IMR-90 (cell line): ENCODE measurements at regions not wholly inside any gene's neighbourhood (a gene's known extent, or its start where the extent isn't known, plus 50 kb on each side); places are given as distances from the start of the nearest gene placed in this dataset.

Experiments used
- ATAC-seq: fragments of 200-7000 bp; cut with Tn5 transposase; 2 replicates; pipeline ENCODE4 v1.9.1; 2020; ENCODE audit warnings: low read depth, mild to moderate bottlenecking, moderate library complexity
- BruUV-seq: library from RNA; stranded (reverse); fragments of 400-500 nt; replicated peaks from 2 replicates; lab custom pipeline; 2021; lab: Mats Ljungman, UMichigan
- CTCF ChIA-PET: fragments of 300-600 bp; formaldehyde crosslinking; extraction: SDS; loops from one replicate; lab custom pipeline; 2021; ENCODE audit warnings: antibody characterized with exemption; lab: Yijun Ruan, JAX
- POLR2A ChIA-PET: fragments of 300-600 bp; sonication (Branson Sonifier 250); formaldehyde crosslinking; loops from one replicate; lab custom pipeline; 2022; ENCODE audit warnings: antibody characterized with exemption; ENCODE audit not compliant: unreplicated experiment; lab: Charles Lee
- DNase-seq: peaks from one replicate; pipeline ENCODE4 v3.0.0; 2013
- H2AFZ ChIP-seq: replicated peaks from 2 replicates; pipeline ENCODE3; 2013; ENCODE audit warnings: low read length, mild to moderate bottlenecking; ENCODE audit not compliant: poor library complexity
- H2AK5ac ChIP-seq: 2 replicates; pipeline ENCODE4 v1.6.1; 2013; ENCODE audit warnings: low read depth, low read length, inconsistent platforms
- H2AK9ac ChIP-seq: replicated peaks from 2 replicates; pipeline ENCODE3; 2013; ENCODE audit warnings: mild to moderate bottlenecking, low read depth, low read length, moderate library complexity; ENCODE audit not compliant: poor library complexity
- H2BK120ac ChIP-seq: 2 replicates; pipeline ENCODE4 v1.6.1; 2013; ENCODE audit warnings: low read depth, low read length, inconsistent platforms
- H2BK15ac ChIP-seq: 3 replicates; pipeline ENCODE4 v1.6.1; 2013; ENCODE audit warnings: low read depth, low read length, inconsistent platforms
- H2BK20ac ChIP-seq: 2 replicates; pipeline ENCODE4 v1.6.1; 2013; ENCODE audit warnings: low read depth, mild to moderate bottlenecking, inconsistent platforms, low read length, moderate library complexity
- H2BK5ac ChIP-seq: 2 replicates; pipeline ENCODE4 v1.6.1; 2013; ENCODE audit warnings: mild to moderate bottlenecking, low read depth, low read length, inconsistent platforms; ENCODE audit not compliant: poor library complexity, severe bottlenecking
- H3K14ac ChIP-seq: replicated peaks from 2 replicates; pipeline ENCODE4 v1.6.1; 2013; ENCODE audit warnings: low read depth, low read length, inconsistent platforms
- H3K18ac ChIP-seq: 2 replicates; pipeline ENCODE4 v1.6.1; 2013; ENCODE audit warnings: low read depth, low read length, control low read depth
- H3K23ac ChIP-seq: 2 replicates; pipeline ENCODE4 v1.6.1; 2013; ENCODE audit warnings: low read depth, low read length, inconsistent platforms
- H3K27ac ChIP-seq: 2 replicates; pipeline ENCODE4 v1.5.1; 2013; ENCODE audit warnings: mild to moderate bottlenecking, control low read depth, low read length; ENCODE audit not compliant: insufficient read depth
- H3K27me3 ChIP-seq: 2 replicates; pipeline ENCODE4 v1.6.1; 2013; ENCODE audit warnings: low read length; ENCODE audit not compliant: control insufficient read depth, insufficient read depth
- H3K36me3 ChIP-seq: 2 replicates; pipeline ENCODE4 v1.6.1; 2013; ENCODE audit warnings: low read length, mixed read lengths; ENCODE audit not compliant: control insufficient read depth, insufficient read depth
- H3K4ac ChIP-seq: 2 replicates; pipeline ENCODE4 v1.6.1; 2013; ENCODE audit warnings: low read depth, low read length, inconsistent platforms
- H3K4me1 ChIP-seq: 2 replicates; pipeline ENCODE4 v1.6.1; 2013; ENCODE audit warnings: low read length, mixed read lengths; ENCODE audit not compliant: control insufficient read depth, insufficient read depth
- H3K4me2 ChIP-seq: 2 replicates; pipeline ENCODE4 v1.6.1; 2013; ENCODE audit warnings: low read depth, mild to moderate bottlenecking, control low read depth, low read length, moderate library complexity
- H3K4me3 ChIP-seq: 2 replicates; pipeline ENCODE4 v1.5.1; 2013; ENCODE audit warnings: low read depth, mild to moderate bottlenecking, control low read depth, low read length, moderate library complexity; ENCODE audit not compliant: insufficient read depth
- H3K56ac ChIP-seq: 2 replicates; pipeline ENCODE4 v1.6.1; 2013; ENCODE audit warnings: low read length, inconsistent platforms; ENCODE audit not compliant: insufficient read depth; ENCODE audit errors: extremely low read depth
- H3K79me1 ChIP-seq, 2 experiments: 2 replicates each; pipeline ENCODE4 v1.6.1; 2013; ENCODE audit warnings: low read length in 2 of 2, inconsistent platforms in 1 of 2, low read depth in 1 of 2
- H3K9ac ChIP-seq: 2 replicates; pipeline ENCODE4 v1.6.1; 2013; ENCODE audit warnings: low read depth, low read length, control low read depth
- H3K9me1 ChIP-seq: 2 replicates; pipeline ENCODE4 v1.6.1; 2013; ENCODE audit warnings: low read length, inconsistent platforms; ENCODE audit not compliant: insufficient read depth
- H3K9me3 ChIP-seq: 2 replicates; pipeline ENCODE4 v1.6.1; 2013; ENCODE audit warnings: low read length; ENCODE audit not compliant: control insufficient read depth, insufficient read depth
- H4K20me1 ChIP-seq: 2 replicates; pipeline ENCODE4 v1.6.1; 2013; ENCODE audit warnings: low read length, inconsistent platforms; ENCODE audit not compliant: insufficient read depth
- H4K5ac ChIP-seq: 2 replicates; pipeline ENCODE4 v1.6.1; 2013; ENCODE audit warnings: mild to moderate bottlenecking, low read depth, low read length, control low read depth
- H4K8ac ChIP-seq, 2 experiments: 2 replicates each; pipeline ENCODE4 v1.6.1; 2013; ENCODE audit warnings: low read depth in 2 of 2, low read length in 2 of 2, control low read depth in 1 of 2, inconsistent platforms in 1 of 2
- H4K91ac ChIP-seq: 2 replicates; pipeline ENCODE4 v1.6.1; 2013; ENCODE audit warnings: low read depth, low read length, inconsistent platforms; ENCODE audit not compliant: insufficient read depth
- BHLHE40 ChIP-seq: fragments of 150-350 bp; IDR thresholded peaks from 2 replicates; pipeline ENCODE4 v1.6.1; 2016; ENCODE audit warnings: mild to moderate bottlenecking, low read depth, low read length
- CEBPB ChIP-seq: IDR thresholded peaks from 2 replicates; pipeline ENCODE4 v1.6.1; 2012; ENCODE audit warnings: low read depth, low read length, improper control_type of control experiment
- FOS ChIP-seq: fragments of 150-350 bp; IDR thresholded peaks from 2 replicates; pipeline ENCODE4 v1.6.1; 2016; ENCODE audit warnings: low read depth, low read length
- MAFK ChIP-seq: IDR thresholded peaks from 2 replicates; pipeline ENCODE4 v1.6.1; 2012; ENCODE audit warnings: low read depth, low read length, improper control_type of control experiment
- MAZ ChIP-seq: IDR thresholded peaks from 2 replicates; pipeline ENCODE4 v1.6.1; 2012; ENCODE audit warnings: low read depth, mild to moderate bottlenecking, low read length, improper control_type of control experiment, moderate library complexity, borderline replicate concordance
- NFE2L2 ChIP-seq: fragments of 150-350 bp; IDR thresholded peaks from 2 replicates; pipeline ENCODE4 v1.6.1; 2016; ENCODE audit warnings: low read depth, mild to moderate bottlenecking, low read length
- POLR2A ChIP-seq: IDR thresholded peaks from 2 replicates; pipeline ENCODE4 v1.6.1; 2012; ENCODE audit warnings: mild to moderate bottlenecking, low read depth, low read length
- RAD21 ChIP-seq: IDR thresholded peaks from 2 replicates; pipeline ENCODE4 v1.6.1; 2012; ENCODE audit warnings: low read length, improper control_type of control experiment
- SMC3 ChIP-seq: fragments of 150-350 bp; IDR thresholded peaks from 2 replicates; pipeline ENCODE4 v1.6.1; 2016; ENCODE audit warnings: low read depth, mild to moderate bottlenecking, antibody characterized with exemption, low read length, moderate library complexity
- WGBS, 2 experiments: methylation state at CpG; one replicate each; pipeline versions ENCODE4 v1.1.5 to v1.1.7; 2013; ENCODE audit warnings: missing lambda C conversion rate in 2 of 2; ENCODE audit not compliant: insufficient read length in 1 of 2; ENCODE audit errors: extremely low coverage in 2 of 2; 5-methylcytosine and 5-hydroxymethylcytosine counted together
- dilution Hi-C: fragments of 300-500 bp; cut with HindIII; formaldehyde crosslinking; loops from one replicate; pipeline ENCODE4 v1.14.3; 2018; ENCODE audit warnings: low sequenced_read_pairs; ENCODE audit not compliant: unreplicated experiment
- in situ Hi-C: fragments of 300-500 bp; cut with MboI; formaldehyde crosslinking; loops from 3 replicates; pipeline ENCODE4 v1.14.3; 2019; ENCODE audit warnings: low sequenced_read_pairs, inconsistent platforms, mixed read lengths
- intact Hi-C: fragments of 100-400 bp; cut with micrococcal nuclease; formaldehyde crosslinking; loops from 2 replicates; pipeline ENCODE4 v1.10.0; 2022
- TF ChIP-seq, protein P1 (sequence below): conservative IDR thresholded peaks from 2 replicates; pipeline ENCODE4 v1.5.1; 2012; ENCODE audit warnings: mild to moderate bottlenecking, low read depth, low read length, improper control_type of control experiment
- TF ChIP-seq, protein P2 (sequence below): fragments of 150-350 bp; IDR thresholded peaks from 2 replicates; pipeline ENCODE4 v1.6.1; 2017; ENCODE audit warnings: mild to moderate bottlenecking, antibody characterized with exemption, low read length, low read depth

DNA sequence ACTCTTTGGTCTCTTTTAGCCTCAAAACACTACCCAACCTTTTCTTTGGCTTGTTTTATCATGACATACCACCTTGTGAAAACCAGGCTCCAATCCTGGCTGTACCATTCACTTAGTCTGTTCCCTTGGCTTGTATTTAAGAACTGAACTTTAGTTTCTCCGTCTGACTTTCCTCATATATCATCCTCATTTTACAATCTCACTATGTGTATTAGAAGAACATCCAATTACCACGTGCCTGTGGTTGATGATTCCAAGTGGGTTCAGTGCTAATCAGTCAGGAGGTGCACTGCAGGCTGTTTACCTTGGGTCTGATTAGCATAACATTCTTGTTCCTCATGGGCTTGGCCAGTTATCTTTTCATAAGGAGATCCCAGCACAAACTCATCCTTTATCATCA is 144.8 kb upstream of the KLF14 start:
- no peak overlapping the region for H2AK9ac ChIP-seq
- H3K36me3 ChIP-seq, result peaks cover 74% of the 10 kb centered on the region
- peaks cover 34% of the 10 kb centered on the region for H3K4me1 ChIP-seq
- peaks cover 92% of the 10 kb centered on the region for H4K20me1 ChIP-seq
- no peak overlapping the region for H3K9ac ChIP-seq
- BruUV-seq, result no TSS peak
- peak overlapping the region; percentile 17 for H3K14ac ChIP-seq
- peaks cover 36 to 79% of the 10 kb centered on the region in 2 experiments for H3K79me1 ChIP-seq
- 0 out of 2 replicates have a peak overlapping the region, but pooled peaks have one; percentile 21 for H2BK120ac ChIP-seq
- peak overlapping the region; percentile 69; the same call in 1 of the 2 replicates for H3K27ac ChIP-seq
- peaks cover 34% of the 10 kb centered on the region for H3K9me1 ChIP-seq
- H4K8ac ChIP-seq, result peak overlapping the region in 1 of 2 experiments; percentile 35; a peak in 2 of 4 replicates
- CTCF ChIA-PET, result no interaction called here
- H2BK15ac ChIP-seq, result no peak overlapping the region
- H3K56ac ChIP-seq, result peak overlapping the region; percentile 31; the same call in 1 of the 2 replicates
- no peaks in the 10 kb centered on the region for H3K9me3 ChIP-seq
- peak overlapping the region; percentile 79 for H2BK5ac ChIP-seq
- TF ChIP-seq MAFK (no peak), NFE2L2 (no peak), SMC3 (no peak), MAZ (no peak), CEBPB (no peak), RAD21 (no peak), POLR2A (0 out of 2 replicates have a peak, but pooled peaks have one; percentile 17), FOS (no peak), BHLHE40 (peak; percentile 60)
- TF ChIP-seq, protein P1, sequence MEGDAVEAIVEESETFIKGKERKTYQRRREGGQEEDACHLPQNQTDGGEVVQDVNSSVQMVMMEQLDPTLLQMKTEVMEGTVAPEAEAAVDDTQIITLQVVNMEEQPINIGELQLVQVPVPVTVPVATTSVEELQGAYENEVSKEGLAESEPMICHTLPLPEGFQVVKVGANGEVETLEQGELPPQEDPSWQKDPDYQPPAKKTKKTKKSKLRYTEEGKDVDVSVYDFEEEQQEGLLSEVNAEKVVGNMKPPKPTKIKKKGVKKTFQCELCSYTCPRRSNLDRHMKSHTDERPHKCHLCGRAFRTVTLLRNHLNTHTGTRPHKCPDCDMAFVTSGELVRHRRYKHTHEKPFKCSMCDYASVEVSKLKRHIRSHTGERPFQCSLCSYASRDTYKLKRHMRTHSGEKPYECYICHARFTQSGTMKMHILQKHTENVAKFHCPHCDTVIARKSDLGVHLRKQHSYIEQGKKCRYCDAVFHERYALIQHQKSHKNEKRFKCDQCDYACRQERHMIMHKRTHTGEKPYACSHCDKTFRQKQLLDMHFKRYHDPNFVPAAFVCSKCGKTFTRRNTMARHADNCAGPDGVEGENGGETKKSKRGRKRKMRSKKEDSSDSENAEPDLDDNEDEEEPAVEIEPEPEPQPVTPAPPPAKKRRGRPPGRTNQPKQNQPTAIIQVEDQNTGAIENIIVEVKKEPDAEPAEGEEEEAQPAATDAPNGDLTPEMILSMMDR, result no peak
- TF ChIP-seq, protein P2, sequence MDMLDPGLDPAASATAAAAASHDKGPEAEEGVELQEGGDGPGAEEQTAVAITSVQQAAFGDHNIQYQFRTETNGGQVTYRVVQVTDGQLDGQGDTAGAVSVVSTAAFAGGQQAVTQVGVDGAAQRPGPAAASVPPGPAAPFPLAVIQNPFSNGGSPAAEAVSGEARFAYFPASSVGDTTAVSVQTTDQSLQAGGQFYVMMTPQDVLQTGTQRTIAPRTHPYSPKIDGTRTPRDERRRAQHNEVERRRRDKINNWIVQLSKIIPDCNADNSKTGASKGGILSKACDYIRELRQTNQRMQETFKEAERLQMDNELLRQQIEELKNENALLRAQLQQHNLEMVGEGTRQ, result no peak
- no peak overlapping the region for H4K91ac ChIP-seq
- peak overlapping the region; percentile 61 for H3K23ac ChIP-seq
- H3K4ac ChIP-seq, result peak overlapping the region; percentile 43
- no peaks in the 10 kb centered on the region for H3K27me3 ChIP-seq
- no peak overlapping the region for H2BK20ac ChIP-seq
- no peak overlapping the region for H3K4me2 ChIP-seq
- DNase-seq (peak; percentile 52), ATAC-seq (no peak)
- H3K4me3 ChIP-seq, result no peak overlapping the region
- in situ Hi-C loops, result no loop called here
- H3K18ac ChIP-seq, result peak overlapping the region; percentile 39; the same call in 1 of the 2 replicates
- WGBS, 2 experiments, result no CpG with 5 or more reads among the region's 2 CpGs
- no peak overlapping the region for H2AFZ ChIP-seq
- intact Hi-C loops, result no loop called here
- POLR2A ChIA-PET, result no interaction called here
- H2AK5ac ChIP-seq, result no peak overlapping the region
- dilution Hi-C loops, result no loop called here
- H4K5ac ChIP-seq, result no peak overlapping the region
